HepG2 (cell line): ENCODE measurements at regions not wholly inside any gene's neighbourhood (a gene's known extent, or its start where the extent isn't known, plus 50 kb on each side); places are given as distances from the start of the nearest gene placed in this dataset.

Source experiments
- FOXA3 ChIP-seq: IDR thresholded peaks from 2 replicates; pipeline ENCODE4 v1.6.1; 2016; ENCODE audit warnings: missing genetic modification reagents, missing compliant biosample characterization
- FOXO4 ChIP-seq: sonication (generic); formaldehyde crosslinking; conservative IDR thresholded peaks from 2 replicates; pipeline ENCODE4 v1.8.1; 2023; ENCODE audit warnings: missing genetic modification reagents
- MTF2 ChIP-seq: sonication (generic); formaldehyde crosslinking; IDR thresholded peaks from 2 replicates; pipeline ENCODE4 v1.5.0; 2020; ENCODE audit warnings: missing genetic modification reagents, borderline replicate concordance
- PHF8 ChIP-seq: sonication (generic); formaldehyde crosslinking; IDR thresholded peaks from 2 replicates; pipeline ENCODE4 v1.5.0; 2020; ENCODE audit warnings: missing genetic modification reagents
- ZNF672 ChIP-seq: sonication (generic); formaldehyde crosslinking; IDR thresholded peaks from 2 replicates; pipeline ENCODE4 v1.8.1; 2022; ENCODE audit warnings: missing genetic modification reagents

- no peak for TF ChIP-seq ZNF672 (CRISPR knock-in tag)
- TF ChIP-seq MTF2 (CRISPR knock-in tag) = no peak
- TF ChIP-seq FOXA3 (CRISPR knock-in tag) = no peak
- no peak for TF ChIP-seq FOXO4 (CRISPR knock-in tag)
- no peak for TF ChIP-seq PHF8 (CRISPR knock-in tag)
Measured at GRCh38 chr5:97501965-97502305, 318.9 kb upstream of the RIOK2 start.
